ENCODE measurements at regions not wholly inside any gene's neighbourhood (a gene's known extent, or its start where the extent isn't known, plus 50 kb on each side); places are given as distances from the start of the nearest gene placed in this dataset.

DNA sequence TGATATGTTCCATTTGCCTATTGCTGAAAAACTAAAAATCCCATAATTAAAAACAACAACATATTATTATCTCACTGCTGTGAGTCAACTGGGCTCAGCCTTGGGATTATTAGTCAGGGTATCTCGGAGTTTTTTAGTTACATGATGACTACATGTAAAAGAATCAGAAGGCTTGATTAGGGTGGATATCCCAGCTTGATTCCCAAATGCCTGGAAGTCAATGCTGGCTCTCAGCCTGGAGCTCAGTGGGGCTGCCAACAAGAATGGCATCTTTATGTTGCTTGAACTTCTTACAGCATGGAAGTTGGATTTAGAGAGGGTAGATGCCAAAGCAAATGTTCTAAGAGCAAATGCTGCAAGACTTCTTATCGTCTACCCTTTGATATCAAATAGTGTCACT is 278.5 kb downstream of the PLOD2 start:
- POLR2A ChIA-PET, result no interaction called here
- TF ChIP-seq CTCF (IDR thresholded peaks at IDR 0.05; ENCODE audit: insufficient read depth, low read length, missing control alignments), result no peak
- CTCF ChIA-PET, result no interaction called here
- H3K4me3 ChIP-seq (ENCODE audit: low read depth, low read length), result no peak overlapping the region
- DNase-seq (ENCODE audit: low read depth, low spot score), result no peak

- H3K4me3 ChIP-seq (ENCODE audit: low read depth, low read length), result no peak overlapping the region
- ChIA-PET POLR2A (no interaction called here), CTCF (no interaction called here)
- no peak for DNase-seq (ENCODE audit: low read depth, low spot score)
- TF ChIP-seq CTCF (IDR thresholded peaks at IDR 0.05; ENCODE audit: insufficient read depth, low read length, missing control alignments), result no peak
Measured at GRCh38 chr3:145889730-145890129, 271.3 kb downstream of the PLOD2 start.

DNA sequence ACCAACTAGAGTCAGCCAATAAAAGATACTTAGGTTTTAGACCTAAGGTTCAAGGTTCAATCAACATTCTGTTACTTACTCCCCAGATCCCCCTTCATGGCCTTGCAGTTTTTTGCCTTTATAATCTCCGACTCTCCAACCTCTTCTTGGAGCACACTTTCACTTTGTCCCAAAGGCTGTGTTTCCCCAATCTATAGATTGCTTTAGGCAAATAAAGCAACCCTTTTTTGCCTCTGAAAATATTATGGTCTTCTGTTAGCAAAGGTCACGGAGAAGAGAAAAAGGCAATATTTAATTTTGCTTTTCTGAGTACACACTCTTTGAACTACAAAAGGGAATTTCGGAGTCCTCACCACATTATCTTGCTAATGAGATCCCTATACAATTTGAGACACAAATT is 268.1 kb downstream of the PLOD2 start:
- ChIA-PET POLR2A (no interaction called here), CTCF (no interaction called here)
- no peak for DNase-seq (ENCODE audit: low read depth, low spot score)
- no peak for TF ChIP-seq CTCF (IDR thresholded peaks at IDR 0.05; ENCODE audit: insufficient read depth, low read length, missing control alignments)
- no peak overlapping the region for H3K4me3 ChIP-seq (ENCODE audit: low read depth, low read length)

- TF ChIP-seq CTCF (IDR thresholded peaks at IDR 0.05; ENCODE audit: insufficient read depth, low read length, missing control alignments), result no peak
- no peak overlapping the region for H3K4me3 ChIP-seq (ENCODE audit: low read depth, low read length)
- ChIA-PET POLR2A (no interaction called here), CTCF (no interaction called here)
- DNase-seq (ENCODE audit: low read depth, low spot score), result no peak
Measured at GRCh38 chr3:145893331-145893730, 267.7 kb downstream of the PLOD2 start.

GRCh38 chr3:145898487-145898886 is 262.5 kb downstream of the PLOD2 start:
- no peak for TF ChIP-seq CTCF (IDR thresholded peaks at IDR 0.05; ENCODE audit: insufficient read depth, low read length, missing control alignments)
- ChIA-PET CTCF (no interaction called here), POLR2A (no interaction called here)
- H3K4me3 ChIP-seq (ENCODE audit: low read depth, low read length), result no peak overlapping the region
- no peak for DNase-seq (ENCODE audit: low read depth, low spot score)

- ChIA-PET CTCF (no interaction called here), POLR2A (no interaction called here)
- no peak for DNase-seq (ENCODE audit: low read depth, low spot score)
- no peak for TF ChIP-seq CTCF (IDR thresholded peaks at IDR 0.05; ENCODE audit: insufficient read depth, low read length, missing control alignments)
- no peak overlapping the region for H3K4me3 ChIP-seq (ENCODE audit: low read depth, low read length)
Measured at GRCh38 chr3:145899241-145899640, 261.7 kb downstream of the PLOD2 start.

Measured in AG04449 (cell line).